ENCODE measurements at regions not wholly inside any gene's neighbourhood (a gene's known extent, or its start where the extent isn't known, plus 50 kb on each side); places are given as distances from the start of the nearest gene placed in this dataset.
A peak's percentile ranks its signal among the peaks of the same experiment; 100 is the strongest.

GRCh38 chr7:122217125-122217524 is 73.1 kb upstream of the AASS start:
- no peaks in the 10 kb centered on the region for H3K27me3 ChIP-seq (replicated peaks in 1 of 4; ENCODE audit: control insufficient read depth in 3 of 4, extremely low read depth in 1 of 4, insufficient read depth in 3 of 4, low read length in 3 of 4)
- no peak overlapping the region for H3K23ac ChIP-seq (ENCODE audit: insufficient read length)
- H4K8ac ChIP-seq (ENCODE audit: extremely low read depth, insufficient read depth, low read length) = no peak overlapping the region
- no peaks in the 10 kb centered on the region for H3K79me2 ChIP-seq (ENCODE audit: control insufficient read depth in 1 of 2, insufficient read depth in 2 of 2, low read length in 2 of 2)
- H2BK12ac ChIP-seq (ENCODE audit: low read depth, low read length) = 0 out of 2 replicates have a peak overlapping the region, but pooled peaks have one; percentile 6
- H2BK120ac ChIP-seq (replicated peaks; ENCODE audit: low read depth, low read length) = no peak overlapping the region
- H2AK5ac ChIP-seq (ENCODE audit: low read depth, low read length) = no peak overlapping the region
- TF ChIP-seq CHD1 (IDR thresholded peaks at IDR 0.05; ENCODE audit: low read depth, low read length) = no peak
- TF ChIP-seq KDM1A (IDR thresholded peaks at IDR 0.05; ENCODE audit: borderline replicate concordance, low read length) = no peak
- no peak for TF ChIP-seq CBX5 (IDR thresholded peaks at IDR 0.05; ENCODE audit: low read depth, low read length)
- TF ChIP-seq RNF2 (IDR thresholded peaks at IDR 0.05; ENCODE audit: borderline replicate concordance, low read depth, low read length, missing control alignments, poor library complexity, severe bottlenecking) = no peak
- TF ChIP-seq CTCF (IDR thresholded peaks at IDR 0.05; ENCODE audit: control extremely low read depth in 1 of 3, insufficient read depth in 1 of 3, low read depth in 1 of 3, low read length in 3 of 3) = no peak
- TF ChIP-seq ASH2L (IDR thresholded peaks at IDR 0.05; ENCODE audit: low read length) = no peak
- no peak for TF ChIP-seq TBP (IDR thresholded peaks at IDR 0.05; ENCODE audit: low read depth, low read length)
- no peak overlapping the region for H2BK20ac ChIP-seq (ENCODE audit: low read length)
- no peaks in the 10 kb centered on the region for H3K36me3 ChIP-seq (ENCODE audit: control insufficient read depth in 2 of 4, insufficient read depth in 4 of 4, low read length in 3 of 4)
- no peak overlapping the region for H3K4me2 ChIP-seq (ENCODE audit: insufficient read depth in 1 of 2, low read depth in 2 of 2, low read length in 2 of 2)
- no peaks in the 10 kb centered on the region for H3K9me3 ChIP-seq (ENCODE audit: insufficient read depth in 2 of 2, low read depth in 1 of 2, low read length in 1 of 2)
- H3K4me3 ChIP-seq (ENCODE audit: extremely low read depth in 1 of 4, insufficient read depth in 2 of 4, low read depth in 3 of 4, low read length in 4 of 4) = no peak overlapping the region
- H3K18ac ChIP-seq (ENCODE audit: extremely low read depth, low read length) = no peak overlapping the region
- DNase-seq (ENCODE audit: low read depth in 1 of 2, low spot score in 2 of 2) (no peak), FAIRE-seq (no peak)
- no peak overlapping the region for H3K14ac ChIP-seq (ENCODE audit: insufficient read length)
- no peak overlapping the region for H3K56ac ChIP-seq (replicated peaks; ENCODE audit: insufficient read length, low read depth, low read length)
- ChIA-PET CTCF (ENCODE audit: partially characterized antibody) (interaction anchor here (0.8 to 7.2 kb wide), 7 partner anchors 40 to 314 kb away, joined by 3 to 88 read pairs (median 8); no protein-coding TSS in a partner anchor), POLR2A (ENCODE audit: partially characterized antibody) (interaction anchor here (1.0 kb wide), 1 partner anchor 95 kb away, joined by 3 read pairs; no protein-coding TSS in a partner anchor)
- H2AFZ ChIP-seq (ENCODE audit: low read length) = no peak overlapping the region
- no peak overlapping the region for H3K27ac ChIP-seq (ENCODE audit: low read depth, low read length)
- no peaks in the 10 kb centered on the region for H4K20me1 ChIP-seq (replicated peaks in 1 of 2; ENCODE audit: control insufficient read depth in 1 of 2, insufficient read depth in 2 of 2, low read length in 2 of 2)
- WGBS, 2 experiments (ENCODE audit: extremely low coverage in 1 of 2, insufficient coverage in 1 of 2, insufficient read length in 1 of 2, insufficient replicate concordance in 2 of 2, low coverage in 1 of 2, low lambda C conversion rate in 2 of 2, missing lambda C conversion rate in 1 of 2) = 65% methylated on average over 3 of the region's 3 CpGs; no CpG with 5 or more reads in 1 of the 2 experiments
- H3K9ac ChIP-seq (replicated peaks in 1 of 4; ENCODE audit: extremely low read depth in 1 of 4, low read depth in 3 of 4, low read length in 3 of 4) = no peak overlapping the region
- H3K23me2 ChIP-seq (ENCODE audit: low read depth, low read length) = no peaks in the 10 kb centered on the region; the same call in 1 of the 2 replicates
- H2BK5ac ChIP-seq (ENCODE audit: low read depth, low read length) = no peak overlapping the region
- H4K5ac ChIP-seq (ENCODE audit: insufficient read length, low read depth, low read length) = no peak overlapping the region
- no peaks in the 10 kb centered on the region for H3K4me1 ChIP-seq (replicated peaks in 1 of 4; ENCODE audit: control insufficient read depth in 3 of 4, insufficient read depth in 4 of 4, low read length in 3 of 4)
- H3K79me1 ChIP-seq (ENCODE audit: low read depth, low read length) = no peaks in the 10 kb centered on the region
- H2BK15ac ChIP-seq (ENCODE audit: low read length) = no peak overlapping the region
- H4K91ac ChIP-seq (replicated peaks; ENCODE audit: insufficient read length, low read length) = no peak overlapping the region
- no peak overlapping the region for H3K4ac ChIP-seq (replicated peaks; ENCODE audit: insufficient read length, low read depth, low read length)
